Urothelium cell line (cell line): ENCODE measurements at regions not wholly inside any gene's neighbourhood (a gene's known extent, or its start where the extent isn't known, plus 50 kb on each side); places are given as distances from the start of the nearest gene placed in this dataset.

Experiments used
- DNase-seq: peaks from one replicate; pipeline ENCODE4 v3.0.0; 2011; ENCODE audit warnings: low spot score, mixed read lengths
- FAIRE-seq: peaks from 2 replicates; lab custom pipeline; 2011; peaks lifted over from hg19 to GRCh38; lab: Jason Lieb, UNC

GRCh38 chr20:11114382-11114781 is 440.6 kb upstream of the JAG1 start:
- FAIRE-seq, result no peak

GRCh38 chr20:11117808-11118528 is 444.2 kb upstream of the JAG1 start:
- no peak for FAIRE-seq
- peak; percentile 63 for DNase-seq

More at GRCh38 chr20:11114382-11114781, 440.6 kb upstream of the JAG1 start:
- DNase-seq, result no peak

- FAIRE-seq, result no peak
- no peak for DNase-seq
These were observed 445.1 kb upstream of the JAG1 start for GRCh38 chr20:11118802-11119380.

- FAIRE-seq, result no peak
- DNase-seq, result no peak
These were observed 445.8 kb upstream of the JAG1 start for GRCh38 chr20:11119573-11119972.

GRCh38 chr20:11120431-11120830 is 446.6 kb upstream of the JAG1 start:
- no peak for FAIRE-seq

GRCh38 chr20:11124849-11125505 is 451.2 kb upstream of the JAG1 start:
- DNase-seq, result no peak
- FAIRE-seq, result no peak

More at GRCh38 chr20:11120431-11120830, 446.6 kb upstream of the JAG1 start:
- no peak for DNase-seq

- DNase-seq, result no peak
- FAIRE-seq, result no peak
These were observed 454.5 kb upstream of the JAG1 start for GRCh38 chr20:11128220-11128718.

GRCh38 chr20:11128721-11129120 is 454.9 kb upstream of the JAG1 start:
- FAIRE-seq, result no peak

GRCh38 chr20:11130554-11131166 is 456.9 kb upstream of the JAG1 start:
- DNase-seq, result no peak
- no peak for FAIRE-seq

More at GRCh38 chr20:11128721-11129120, 454.9 kb upstream of the JAG1 start:
- DNase-seq, result no peak

GRCh38 chr20:11132819-11133415 is 459.1 kb upstream of the JAG1 start:
- FAIRE-seq (no peak), DNase-seq (no peak)

- no peak for DNase-seq
These were observed 462.9 kb upstream of the JAG1 start for GRCh38 chr20:11136691-11137090.

GRCh38 chr20:11137688-11138087 is 463.9 kb upstream of the JAG1 start:
- no peak for FAIRE-seq

More at GRCh38 chr20:11136691-11137090, 462.9 kb upstream of the JAG1 start:
- no peak for FAIRE-seq

GRCh38 chr20:11140359-11140758 is 466.6 kb upstream of the JAG1 start:
- DNase-seq (peak; percentile 73), FAIRE-seq (no peak)

More at GRCh38 chr20:11137688-11138087, 463.9 kb upstream of the JAG1 start:
- DNase-seq, result no peak

- FAIRE-seq, result no peak
These were observed 469.7 kb upstream of the JAG1 start for GRCh38 chr20:11143481-11143880.

GRCh38 chr20:11144114-11144950 is 470.5 kb upstream of the JAG1 start:
- DNase-seq, result peak; percentile 57
- FAIRE-seq, result no peak

More at GRCh38 chr20:11143481-11143880, 469.7 kb upstream of the JAG1 start:
- DNase-seq, result no peak

- FAIRE-seq (no peak), DNase-seq (no peak)
These were observed 471.8 kb upstream of the JAG1 start for GRCh38 chr20:11145616-11146015.

- DNase-seq (no peak), FAIRE-seq (no peak)
These were observed 480.0 kb upstream of the JAG1 start for GRCh38 chr20:11153819-11154218.

GRCh38 chr20:11155156-11155756 is 481.5 kb upstream of the JAG1 start:
- DNase-seq (no peak), FAIRE-seq (no peak)

GRCh38 chr20:11156922-11157321 is 483.1 kb upstream of the JAG1 start:
- DNase-seq (no peak), FAIRE-seq (no peak)
